Panc1 (cell line): ENCODE measurements at regions not wholly inside any gene's neighbourhood (a gene's known extent, or its start where the extent isn't known, plus 50 kb on each side); places are given as distances from the start of the nearest gene placed in this dataset.
"Not testable (repeated sequence)": the region's sequence is repeated elsewhere in the genome, so short reads cannot be mapped to it uniquely, and the experiment has no call there.

Experiments
- ATAC-seq: fragments of 200-7000 bp; cut with Tn5 transposase; 2 replicates; pipeline ENCODE4 v1.9.1; 2020; ENCODE audit warnings: mild to moderate bottlenecking, moderate library complexity
- BruUV-seq: library from RNA; stranded (reverse); fragments of 400-500 nt; replicated peaks from 2 replicates; lab custom pipeline; 2021; lab: Mats Ljungman, UMichigan
- CTCF ChIA-PET: fragments of 300-600 bp; sonication (Branson Sonifier 250); formaldehyde crosslinking; loops from one replicate; lab custom pipeline; 2022; ENCODE audit warnings: antibody characterized with exemption; lab: Charles Lee
- POLR2A ChIA-PET: fragments of 300-600 bp; sonication (Branson Sonifier 250); formaldehyde crosslinking; loops from one replicate; lab custom pipeline; 2022; ENCODE audit warnings: antibody characterized with exemption; lab: Charles Lee
- DNase-seq: peaks from one replicate; pipeline ENCODE4 v3.0.0-alpha.2; 2010; ENCODE audit warnings: low read depth, low spot score
- H3K27ac ChIP-seq: 2 replicates; pipeline ENCODE4 v1.5.1; 2011; ENCODE audit warnings: mild to moderate bottlenecking, low read length, inconsistent platforms
- H3K27me3 ChIP-seq: fragments of 200-500 bp; sonication (Bioruptor generic); 2 replicates; pipeline ENCODE4 v1.6.0; 2014; ENCODE audit warnings: low read length, inconsistent platforms; ENCODE audit not compliant: control insufficient read depth, insufficient read depth
- H3K36me3 ChIP-seq: fragments of 200-500 bp; sonication (Bioruptor generic); 2 replicates; pipeline ENCODE4 v1.5.1; 2014; ENCODE audit warnings: inconsistent platforms, mild to moderate bottlenecking, low read length, moderate library complexity; ENCODE audit not compliant: control insufficient read depth, insufficient read depth
- H3K4me1 ChIP-seq: 2 replicates; pipeline ENCODE4 v1.5.1; 2011; ENCODE audit warnings: inconsistent platforms, mild to moderate bottlenecking, low read length, moderate library complexity; ENCODE audit not compliant: control insufficient read depth, insufficient read depth
- H3K4me3 ChIP-seq, 2 experiments: 2 replicates each; pipeline ENCODE4 v1.5.1; 2011 to 2012; ENCODE audit warnings: low read depth in 2 of 2, low read length in 2 of 2, mild to moderate bottlenecking in 2 of 2, inconsistent platforms in 1 of 2, moderate library complexity in 1 of 2
- H3K9me3 ChIP-seq: fragments of 200-500 bp; sonication (Bioruptor generic); 2 replicates; pipeline ENCODE4 v1.5.1; 2014; ENCODE audit warnings: low read depth, mild to moderate bottlenecking, inconsistent platforms, low read length, moderate library complexity; ENCODE audit not compliant: control insufficient read depth, insufficient read depth
- POLR2AphosphoS5 ChIP-seq: IDR thresholded peaks from 2 replicates; pipeline ENCODE4 v1.6.1; 2012; ENCODE audit warnings: mild to moderate bottlenecking, low read depth, low read length, moderate library complexity
- SIN3A ChIP-seq: IDR thresholded peaks from 2 replicates; pipeline ENCODE4 v1.6.1; 2012; ENCODE audit warnings: low read depth, mild to moderate bottlenecking, low read length, moderate library complexity, borderline replicate concordance; ENCODE audit not compliant: insufficient read depth
- TCF7L2 ChIP-seq: IDR thresholded peaks from 2 replicates; pipeline ENCODE4 v1.6.1; 2011; ENCODE audit warnings: mild to moderate bottlenecking, low read depth, low read length, inconsistent platforms
- in situ Hi-C: cut with HindIII; loops from 2 replicates; pipeline ENCODE4 v1.10.0; 2016; ENCODE audit warnings: low sequenced_read_pairs, low pct_unique_long_range_greater_than_20kb
- intact Hi-C: fragments of 100-400 bp; cut with micrococcal nuclease; formaldehyde crosslinking; loops from one replicate; pipeline ENCODE4 v1.10.0; 2022; ENCODE audit not compliant: unreplicated experiment
- TF ChIP-seq, protein P1 (sequence below): fragments of 450-650 bp; IDR thresholded peaks from 2 replicates; pipeline ENCODE4 v1.5.1; 2017; ENCODE audit warnings: mild to moderate bottlenecking
- TF ChIP-seq, protein P2 (sequence below), 2 experiments: IDR thresholded peaks; 2 replicates each; pipeline ENCODE4 v1.6.1; 2011 to 2012; ENCODE audit warnings: low read depth in 2 of 2, control low read depth in 1 of 2, low read length in 1 of 2, mild to moderate bottlenecking in 1 of 2, moderate library complexity in 1 of 2; ENCODE audit not compliant: insufficient read depth in 1 of 2

DNA sequence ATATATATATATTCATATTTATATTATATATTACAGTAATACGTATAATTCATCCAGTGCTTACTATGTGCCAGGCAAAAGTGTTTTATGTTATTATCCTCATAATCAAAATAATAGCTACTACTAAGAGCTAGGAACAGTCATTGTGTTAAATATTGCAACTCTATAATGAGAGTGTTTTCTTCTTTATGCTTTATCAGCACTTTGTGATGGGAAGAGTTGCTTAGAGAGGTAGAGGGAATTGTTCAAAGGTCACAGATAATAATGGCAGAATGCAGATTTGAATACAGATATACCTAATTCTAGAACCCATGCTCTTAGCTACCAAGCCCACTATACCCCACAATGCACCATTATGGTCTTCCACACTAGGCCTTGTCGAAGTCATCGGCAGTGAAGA lies 318.8 kb upstream of the PPARGC1A start:
- intact Hi-C loops, result no loop called here
- ATAC-seq, result no peak

GRCh38 chr4:24204708-24205107 lies 314.9 kb upstream of the PPARGC1A start:
- H3K4me3 ChIP-seq, CTCF ChIA-PET, ATAC-seq, BruUV-seq, H3K27me3 ChIP-seq, in situ Hi-C loops, intact Hi-C loops, DNase-seq, H3K4me1 ChIP-seq, POLR2A ChIA-PET, H3K27ac ChIP-seq, H3K36me3 ChIP-seq, H3K9me3 ChIP-seq: not testable (repeated sequence)

More for the DNA sequence above, 318.8 kb upstream of the PPARGC1A start:
- no peaks in the 10 kb centered on the region for H3K36me3 ChIP-seq
- BruUV-seq, result no TSS peak
- TF ChIP-seq POLR2AphosphoS5, result no peak
- TF ChIP-seq, protein P1, sequence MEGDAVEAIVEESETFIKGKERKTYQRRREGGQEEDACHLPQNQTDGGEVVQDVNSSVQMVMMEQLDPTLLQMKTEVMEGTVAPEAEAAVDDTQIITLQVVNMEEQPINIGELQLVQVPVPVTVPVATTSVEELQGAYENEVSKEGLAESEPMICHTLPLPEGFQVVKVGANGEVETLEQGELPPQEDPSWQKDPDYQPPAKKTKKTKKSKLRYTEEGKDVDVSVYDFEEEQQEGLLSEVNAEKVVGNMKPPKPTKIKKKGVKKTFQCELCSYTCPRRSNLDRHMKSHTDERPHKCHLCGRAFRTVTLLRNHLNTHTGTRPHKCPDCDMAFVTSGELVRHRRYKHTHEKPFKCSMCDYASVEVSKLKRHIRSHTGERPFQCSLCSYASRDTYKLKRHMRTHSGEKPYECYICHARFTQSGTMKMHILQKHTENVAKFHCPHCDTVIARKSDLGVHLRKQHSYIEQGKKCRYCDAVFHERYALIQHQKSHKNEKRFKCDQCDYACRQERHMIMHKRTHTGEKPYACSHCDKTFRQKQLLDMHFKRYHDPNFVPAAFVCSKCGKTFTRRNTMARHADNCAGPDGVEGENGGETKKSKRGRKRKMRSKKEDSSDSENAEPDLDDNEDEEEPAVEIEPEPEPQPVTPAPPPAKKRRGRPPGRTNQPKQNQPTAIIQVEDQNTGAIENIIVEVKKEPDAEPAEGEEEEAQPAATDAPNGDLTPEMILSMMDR, result no peak
- no peak for TF ChIP-seq TCF7L2
- no peak for TF ChIP-seq SIN3A
- TF ChIP-seq, protein P2, sequence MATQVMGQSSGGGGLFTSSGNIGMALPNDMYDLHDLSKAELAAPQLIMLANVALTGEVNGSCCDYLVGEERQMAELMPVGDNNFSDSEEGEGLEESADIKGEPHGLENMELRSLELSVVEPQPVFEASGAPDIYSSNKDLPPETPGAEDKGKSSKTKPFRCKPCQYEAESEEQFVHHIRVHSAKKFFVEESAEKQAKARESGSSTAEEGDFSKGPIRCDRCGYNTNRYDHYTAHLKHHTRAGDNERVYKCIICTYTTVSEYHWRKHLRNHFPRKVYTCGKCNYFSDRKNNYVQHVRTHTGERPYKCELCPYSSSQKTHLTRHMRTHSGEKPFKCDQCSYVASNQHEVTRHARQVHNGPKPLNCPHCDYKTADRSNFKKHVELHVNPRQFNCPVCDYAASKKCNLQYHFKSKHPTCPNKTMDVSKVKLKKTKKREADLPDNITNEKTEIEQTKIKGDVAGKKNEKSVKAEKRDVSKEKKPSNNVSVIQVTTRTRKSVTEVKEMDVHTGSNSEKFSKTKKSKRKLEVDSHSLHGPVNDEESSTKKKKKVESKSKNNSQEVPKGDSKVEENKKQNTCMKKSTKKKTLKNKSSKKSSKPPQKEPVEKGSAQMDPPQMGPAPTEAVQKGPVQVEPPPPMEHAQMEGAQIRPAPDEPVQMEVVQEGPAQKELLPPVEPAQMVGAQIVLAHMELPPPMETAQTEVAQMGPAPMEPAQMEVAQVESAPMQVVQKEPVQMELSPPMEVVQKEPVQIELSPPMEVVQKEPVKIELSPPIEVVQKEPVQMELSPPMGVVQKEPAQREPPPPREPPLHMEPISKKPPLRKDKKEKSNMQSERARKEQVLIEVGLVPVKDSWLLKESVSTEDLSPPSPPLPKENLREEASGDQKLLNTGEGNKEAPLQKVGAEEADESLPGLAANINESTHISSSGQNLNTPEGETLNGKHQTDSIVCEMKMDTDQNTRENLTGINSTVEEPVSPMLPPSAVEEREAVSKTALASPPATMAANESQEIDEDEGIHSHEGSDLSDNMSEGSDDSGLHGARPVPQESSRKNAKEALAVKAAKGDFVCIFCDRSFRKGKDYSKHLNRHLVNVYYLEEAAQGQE (IDR thresholded peaks at IDR 0.05; ENCODE audit: insufficient read depth in 1 of 2, low read depth in 2 of 2, low read length in 1 of 2), result no peak
- no peak overlapping the region for H3K4me3 ChIP-seq
- no peak overlapping the region for H3K27ac ChIP-seq
- no peaks in the 10 kb centered on the region for H3K4me1 ChIP-seq
- no peaks in the 10 kb centered on the region for H3K9me3 ChIP-seq
- no peaks in the 10 kb centered on the region for H3K27me3 ChIP-seq
- POLR2A ChIA-PET, result no interaction called here
- in situ Hi-C loops, result no loop called here
- no peak for DNase-seq
- CTCF ChIA-PET, result no interaction called here

DNA sequence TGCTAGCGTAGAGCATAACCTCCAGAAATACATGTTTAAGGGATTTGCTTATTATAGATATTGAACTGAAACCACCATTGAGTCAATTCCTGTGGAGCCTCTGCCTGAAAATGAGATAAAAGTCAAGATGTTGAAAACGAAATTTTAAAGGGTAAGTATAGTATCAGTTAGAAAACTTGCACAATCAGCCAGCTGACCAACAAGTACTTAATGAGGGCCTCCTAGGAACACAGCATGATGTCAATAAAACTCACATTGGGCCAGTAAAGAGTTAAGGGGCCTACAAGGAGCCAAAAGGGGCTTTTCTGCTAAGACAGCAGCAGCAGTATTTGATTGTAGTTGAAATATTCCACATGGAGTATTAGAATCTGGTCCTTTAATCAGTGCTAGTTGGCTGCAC lies 314.1 kb upstream of the PPARGC1A start:
- H3K9me3 ChIP-seq, result no peaks in the 10 kb centered on the region
- intact Hi-C loops, result no loop called here
- CTCF ChIA-PET, result no interaction called here
- no peak overlapping the region for H3K4me3 ChIP-seq
- no peaks in the 10 kb centered on the region for H3K27me3 ChIP-seq
- DNase-seq (no peak), ATAC-seq (no peak)
- POLR2A ChIA-PET, result no interaction called here
- no peaks in the 10 kb centered on the region for H3K36me3 ChIP-seq
- TF ChIP-seq SIN3A, result no peak
- TF ChIP-seq TCF7L2, result no peak
- TF ChIP-seq, protein P2 (IDR thresholded peaks at IDR 0.05; ENCODE audit: insufficient read depth in 1 of 2, low read depth in 2 of 2, low read length in 1 of 2), result no peak
- TF ChIP-seq, protein P1, result no peak
- TF ChIP-seq POLR2AphosphoS5, result no peak
- no peaks in the 10 kb centered on the region for H3K4me1 ChIP-seq
- in situ Hi-C loops, result no loop called here
- no peak overlapping the region for H3K27ac ChIP-seq
- no TSS peak for BruUV-seq
